GM18951 (cell line): ENCODE measurements at regions not wholly inside any gene's neighbourhood (a gene's known extent, or its start where the extent isn't known, plus 50 kb on each side); places are given as distances from the start of the nearest gene placed in this dataset.

Source experiments
- POLR2A ChIP-seq: IDR thresholded peaks from 4 replicates; pipeline ENCODE4 v1.6.1; 2011; ENCODE audit warnings: mild to moderate bottlenecking; ENCODE audit not compliant: insufficient read length, insufficient read depth; ENCODE audit errors: extremely low read depth
- in situ Hi-C: fragments of 300-500 bp; cut with MboI; formaldehyde crosslinking; loops from one replicate; pipeline ENCODE4 v1.12.0; 2022; ENCODE audit warnings: low sequenced_read_pairs, mixed read lengths, inconsistent platforms; ENCODE audit not compliant: unreplicated experiment

DNA sequence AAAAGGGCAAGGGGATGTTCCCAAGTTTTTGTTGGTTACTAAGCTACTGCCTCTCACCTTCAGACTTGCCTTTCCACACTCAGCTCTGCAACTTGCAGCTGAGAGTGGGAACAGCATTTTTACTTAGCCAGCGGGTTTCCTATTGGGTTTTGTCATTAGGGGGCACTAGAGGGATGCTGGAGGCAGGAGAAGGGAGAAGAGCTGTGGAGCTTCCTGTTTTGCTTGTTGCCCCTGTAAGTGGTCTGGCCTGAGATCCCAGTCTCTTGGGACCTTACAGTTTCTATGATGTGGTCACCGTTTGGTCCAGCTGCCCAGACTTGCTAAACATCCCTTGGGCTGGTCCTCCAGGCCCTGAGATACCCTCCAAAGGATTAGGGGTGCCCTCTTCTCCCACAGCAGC, 209.6 kb upstream of the NLRP1 start:
- in situ Hi-C loops: no loop called here
- TF ChIP-seq POLR2A: no peak

DNA sequence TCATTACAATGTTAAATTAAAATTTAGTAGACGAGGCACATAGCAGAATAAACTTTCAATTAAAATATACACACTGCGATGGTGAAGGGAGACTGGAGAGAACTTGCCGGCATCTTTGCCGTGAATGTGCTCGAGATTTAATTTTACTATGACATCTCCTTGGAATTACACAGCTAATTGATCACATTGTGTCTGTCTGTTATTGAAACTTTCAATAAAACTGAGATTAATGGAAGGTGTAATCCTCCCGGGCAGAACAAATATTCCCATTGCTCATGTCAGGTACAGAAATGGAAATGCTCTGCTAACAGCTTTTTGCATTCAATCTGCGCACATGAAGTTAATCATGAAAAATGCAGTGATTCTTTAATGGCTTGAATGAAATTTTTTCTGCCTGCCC, 210.1 kb upstream of the NLRP1 start:
- in situ Hi-C loops: no loop called here
- TF ChIP-seq POLR2A: no peak

DNA sequence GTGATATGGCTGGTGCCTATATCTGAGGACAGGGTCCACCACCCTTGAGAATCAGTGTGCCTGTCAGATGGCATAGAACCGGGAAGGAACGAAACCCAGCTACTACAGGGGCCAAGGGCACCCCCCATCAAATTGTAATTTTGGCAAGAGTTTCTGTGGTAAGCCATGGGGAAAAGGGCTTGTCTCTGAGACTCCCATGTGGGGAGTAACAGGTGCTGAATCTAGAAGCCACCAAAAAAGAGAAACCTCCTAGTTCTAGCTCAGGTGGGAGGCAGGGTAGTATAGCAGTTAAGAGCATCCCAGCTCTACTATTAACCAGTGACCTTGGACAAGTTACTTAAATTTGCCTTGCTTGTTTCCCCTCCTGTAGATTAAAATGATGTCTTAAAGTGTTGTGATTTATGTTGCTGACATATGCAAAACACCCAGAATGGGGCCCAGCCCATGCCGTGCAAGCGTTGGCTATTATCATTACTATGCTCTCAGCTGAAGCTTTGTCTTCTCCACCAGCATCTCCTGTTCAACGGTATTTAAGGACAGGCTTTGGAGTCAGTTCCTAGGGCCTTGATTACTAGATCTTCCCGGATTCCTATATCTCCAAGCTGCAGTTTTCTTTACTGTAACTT, 210.7 kb upstream of the NLRP1 start:
- in situ Hi-C loops: no loop called here
- no peak for TF ChIP-seq POLR2A

DNA sequence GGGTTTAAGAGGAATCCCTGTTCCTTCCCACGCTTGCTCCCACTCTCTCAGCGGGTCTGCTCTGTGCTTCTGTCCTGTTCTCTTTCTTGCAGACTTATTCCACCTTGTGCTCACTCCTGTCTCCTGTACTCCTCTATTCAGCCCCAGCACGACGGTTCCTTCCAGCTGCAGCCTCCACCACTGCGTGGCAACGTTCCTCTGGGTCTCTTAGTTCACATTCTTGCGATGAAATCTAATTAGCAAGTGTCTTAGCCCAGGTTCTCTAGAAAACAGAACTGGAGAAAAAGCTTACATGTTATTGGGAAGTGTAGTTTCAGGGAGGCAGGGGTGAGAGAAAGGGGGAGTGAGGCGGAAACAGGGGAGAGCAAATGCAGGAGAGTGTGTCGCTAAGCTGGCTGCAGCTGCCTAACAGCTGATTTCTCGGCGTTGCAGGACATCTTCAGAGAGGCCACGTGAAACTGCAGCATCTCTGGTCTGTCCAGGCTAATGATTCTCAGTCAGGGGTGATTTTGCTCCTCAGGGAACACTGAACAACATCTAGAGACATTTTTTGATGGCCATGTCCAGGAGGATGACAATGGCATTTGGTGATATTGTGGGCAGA, 213.2 kb upstream of the NLRP1 start:
- TF ChIP-seq POLR2A: no peak
- in situ Hi-C loops: no loop called here

DNA sequence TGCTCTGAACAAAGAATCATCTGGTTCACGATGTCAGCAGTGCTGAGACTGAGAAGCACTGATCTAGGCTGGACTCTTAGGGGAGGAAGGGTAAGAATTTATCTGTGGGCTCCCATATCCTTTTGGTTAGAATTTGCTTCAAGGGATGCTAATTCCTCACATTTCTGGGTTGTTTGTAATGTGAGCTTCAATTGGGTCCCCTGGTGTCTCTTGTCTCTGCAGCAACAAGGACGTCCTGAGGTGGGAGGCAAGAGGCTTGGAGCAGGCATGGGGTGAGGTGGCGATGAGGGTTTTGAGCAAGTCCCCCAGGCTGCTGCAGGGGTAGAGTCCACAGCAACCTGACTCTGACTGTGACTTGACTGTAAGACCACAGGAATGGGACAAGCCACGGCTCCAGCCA, 213.8 kb upstream of the NLRP1 start:
- in situ Hi-C loops: no loop called here
- no peak for TF ChIP-seq POLR2A

DNA sequence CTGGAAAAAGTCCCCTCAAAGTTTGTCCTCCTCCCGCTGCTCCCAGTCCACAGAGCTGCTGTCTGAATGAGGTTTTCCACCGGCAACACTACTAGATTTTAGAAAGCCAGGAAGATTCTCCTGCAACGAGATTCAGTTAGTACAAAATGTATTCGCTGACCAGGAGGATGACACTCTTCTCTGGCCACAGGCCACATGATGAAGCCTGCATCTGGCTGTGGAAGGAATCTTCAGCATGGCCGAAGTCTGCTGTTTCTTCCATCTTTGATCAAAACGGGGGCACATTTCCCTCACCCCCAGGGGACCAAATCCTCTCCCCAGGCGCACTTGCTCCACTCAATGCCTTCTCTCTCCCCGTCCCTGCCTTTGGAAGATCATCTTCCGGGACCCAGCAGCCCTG, 215.8 kb upstream of the NLRP1 start:
- in situ Hi-C loops: no loop called here
- TF ChIP-seq POLR2A: no peak

DNA sequence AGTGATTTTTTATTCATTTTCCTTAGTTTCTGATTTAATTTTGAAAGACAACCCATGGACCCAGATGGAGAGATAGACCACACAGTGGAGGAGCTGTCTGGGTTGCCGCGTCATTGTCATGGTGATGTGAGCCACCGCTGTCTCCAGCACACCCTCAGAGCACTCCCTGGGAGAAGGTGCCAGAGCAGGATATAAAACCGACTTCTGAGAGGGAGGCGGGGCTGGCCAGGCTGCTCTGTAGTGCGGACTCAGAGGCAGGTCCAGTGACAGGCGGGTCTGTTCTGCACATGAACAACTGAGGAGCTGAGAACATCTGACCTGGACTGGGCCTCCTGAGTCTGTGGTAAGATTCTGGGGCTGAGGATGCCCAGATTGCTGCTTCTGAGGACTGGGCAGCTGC, 216.3 kb upstream of the NLRP1 start:
- in situ Hi-C loops: no loop called here
- TF ChIP-seq POLR2A: no peak

DNA sequence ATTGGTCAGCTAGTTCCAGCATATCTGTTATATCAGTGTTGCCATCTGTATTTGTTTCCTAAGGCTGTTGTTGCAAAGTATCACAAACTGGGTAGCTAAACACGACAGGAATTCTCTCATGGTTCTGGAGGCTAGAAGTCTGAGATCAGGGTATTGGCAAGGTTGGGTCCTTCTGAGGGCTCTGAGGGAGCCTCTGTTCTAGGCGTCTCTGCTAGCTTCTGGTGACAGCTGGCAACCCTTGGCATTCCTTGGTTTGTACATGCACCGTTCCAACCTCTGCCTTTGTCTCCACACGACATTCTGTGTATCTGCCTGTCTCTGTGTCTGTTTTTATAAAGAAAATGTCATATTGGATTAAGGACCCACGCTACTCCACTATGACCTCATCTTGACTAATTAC, 219.9 kb upstream of the NLRP1 start:
- in situ Hi-C loops: no loop called here
- TF ChIP-seq POLR2A: no peak

DNA sequence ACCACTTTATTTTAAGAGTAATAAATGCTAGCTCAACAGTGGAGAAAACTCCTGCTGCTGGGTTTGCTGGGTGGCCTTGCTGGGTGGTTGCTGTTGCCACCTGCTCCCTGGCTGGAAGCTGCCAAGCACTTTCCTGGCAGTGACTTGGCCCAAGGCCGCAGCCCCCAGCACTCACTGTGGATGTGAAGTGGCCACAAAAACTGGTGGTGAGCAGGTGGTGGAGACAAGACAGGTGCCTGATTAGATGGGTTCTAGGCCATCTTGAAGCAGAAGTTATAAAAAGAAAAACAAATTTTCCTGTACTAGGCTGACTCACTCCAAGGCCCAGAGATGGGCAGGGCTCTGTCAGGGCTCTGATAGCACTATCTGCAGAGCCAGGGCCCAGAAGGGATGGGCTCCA, 224.7 kb upstream of the NLRP1 start:
- in situ Hi-C loops: no loop called here

DNA sequence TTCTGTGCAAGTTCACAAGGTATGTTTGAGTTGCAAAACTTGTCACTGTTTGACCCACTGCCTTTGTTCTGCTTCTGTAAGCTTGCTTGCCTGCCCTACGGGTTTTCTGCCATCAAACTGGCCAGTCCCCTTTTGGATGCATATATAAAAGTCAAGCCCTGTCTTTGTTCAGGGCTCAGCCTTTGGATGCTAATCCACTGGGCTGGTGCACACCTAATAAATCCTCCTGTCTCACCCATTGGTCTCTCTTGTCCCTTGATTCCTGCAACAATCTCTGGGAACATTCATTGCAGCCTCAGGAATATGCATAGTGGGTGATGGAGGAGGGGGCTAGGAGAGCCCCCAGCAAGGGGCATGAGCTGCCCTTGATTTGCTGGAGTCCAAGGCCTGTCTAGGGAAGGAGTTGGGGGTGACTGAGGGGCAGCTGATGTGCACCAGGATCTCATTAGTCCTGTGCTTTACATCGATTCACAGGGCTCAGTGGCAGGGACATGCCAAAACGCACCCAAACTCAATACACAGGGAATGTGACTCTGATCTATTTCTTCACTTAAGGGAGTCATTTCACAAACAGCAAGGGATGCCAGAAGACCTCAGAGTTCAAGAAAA, 225.4 kb upstream of the NLRP1 start:
- no peak for TF ChIP-seq POLR2A
- in situ Hi-C loops: no loop called here

More for the DNA sequence above, 224.7 kb upstream of the NLRP1 start:
- no peak for TF ChIP-seq POLR2A

DNA sequence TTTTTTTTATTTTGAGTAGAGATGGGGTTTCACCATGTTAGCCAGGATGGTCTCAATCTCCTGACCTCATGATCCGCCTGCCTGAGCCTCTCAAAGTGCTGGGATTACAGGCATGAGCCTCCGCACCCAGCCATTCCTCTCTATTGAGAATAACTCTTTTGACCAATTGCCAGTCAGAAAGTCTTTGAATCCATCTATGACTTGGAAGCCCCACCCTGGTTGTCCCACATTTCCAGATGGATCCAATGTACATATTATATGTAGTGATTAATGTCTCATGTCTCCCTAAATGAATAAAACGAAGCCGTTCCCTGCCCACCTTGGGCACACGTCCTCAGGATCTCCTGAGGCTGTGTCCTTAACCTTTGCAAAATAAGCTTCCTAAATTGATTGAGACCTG, 228.3 kb upstream of the NLRP1 start:
- TF ChIP-seq POLR2A: no peak
- in situ Hi-C loops: no loop called here

DNA sequence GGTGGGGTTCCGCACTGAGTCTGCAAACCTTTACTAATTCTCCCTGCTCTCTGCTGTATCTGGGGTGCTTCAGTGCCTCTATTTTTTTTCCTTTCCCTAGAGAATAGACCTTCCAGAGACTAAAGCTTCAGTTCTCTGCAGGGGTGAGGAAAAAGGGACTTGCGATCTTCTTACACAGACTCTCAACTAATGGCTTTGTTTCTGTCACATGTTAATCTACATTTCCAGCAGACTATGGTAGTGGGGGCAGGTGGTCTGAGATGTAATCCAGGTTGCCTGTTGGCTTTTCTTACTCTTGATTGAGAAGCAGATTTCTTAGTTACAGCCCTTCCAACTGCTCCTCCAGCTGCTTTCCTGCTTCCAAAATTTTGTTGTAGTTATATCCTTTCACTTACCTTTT, 229.0 kb upstream of the NLRP1 start:
- no peak for TF ChIP-seq POLR2A
- in situ Hi-C loops: no loop called here

DNA sequence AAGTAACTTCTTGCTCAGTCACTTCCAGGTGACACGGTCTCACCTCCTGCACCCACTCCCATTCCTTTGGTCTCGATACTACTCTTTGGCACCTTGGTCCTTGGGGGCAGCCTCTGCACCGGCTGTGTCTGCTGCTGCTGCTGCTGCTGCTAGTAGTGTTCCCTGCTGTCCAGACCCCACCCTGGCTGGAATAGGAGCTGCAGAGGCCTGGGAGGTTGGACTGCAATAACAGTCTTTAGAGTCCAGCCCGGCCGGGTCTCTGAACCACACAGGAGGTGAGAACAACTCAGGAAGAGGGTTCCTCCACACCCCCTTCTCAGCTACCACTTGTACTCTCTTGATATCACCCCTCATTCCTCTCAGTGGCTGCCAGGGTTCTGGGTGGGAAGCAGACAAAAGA, 231.1 kb upstream of the NLRP1 start:
- in situ Hi-C loops: no loop called here
- TF ChIP-seq POLR2A: no peak

DNA sequence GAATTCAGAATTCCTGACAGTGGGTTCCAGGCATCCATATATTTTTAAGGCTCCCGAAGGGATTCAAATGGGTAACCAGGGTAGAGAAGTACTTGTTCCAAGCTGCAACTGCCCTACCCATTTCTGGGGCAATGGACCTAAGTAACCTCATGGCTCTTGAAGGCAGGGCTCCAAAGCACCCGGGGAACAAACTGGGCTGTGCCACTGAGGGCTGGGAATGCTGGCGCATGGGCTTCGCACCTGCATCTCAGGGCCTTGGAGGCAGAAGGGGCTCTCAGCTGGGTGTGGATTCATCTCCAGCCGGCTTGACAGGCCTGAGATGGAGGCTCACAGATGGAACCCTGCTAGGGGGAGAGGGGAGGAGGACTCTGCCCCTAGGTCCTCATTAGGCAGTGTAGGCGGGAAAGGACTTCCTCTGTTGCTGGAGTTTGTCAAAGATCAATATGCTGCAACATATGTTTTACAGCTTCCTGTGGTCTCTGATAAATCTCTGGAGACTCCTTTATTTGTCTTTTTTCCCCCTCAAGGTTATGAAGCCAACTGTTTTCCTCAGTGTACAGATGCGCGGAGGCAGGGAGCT, 232.3 kb upstream of the NLRP1 start:
- in situ Hi-C loops: no loop called here

More for the DNA sequence above, 232.3 kb upstream of the NLRP1 start:
- no peak for TF ChIP-seq POLR2A
